ENCODE measurements at regions not wholly inside any gene's neighbourhood (a gene's known extent, or its start where the extent isn't known, plus 50 kb on each side); places are given as distances from the start of the nearest gene placed in this dataset.

- no peak for TF ChIP-seq POLR2A (IDR thresholded peaks at IDR 0.05; ENCODE audit: low read depth)
- TF ChIP-seq CTCF (IDR thresholded peaks at IDR 0.05): no peak
These were observed 150.6 kb downstream of the KCTD12 start for GRCh38 chr13:76735641-76736040.
